GM12878 (cell line): ENCODE measurements at regions not wholly inside any gene's neighbourhood (a gene's known extent, or its start where the extent isn't known, plus 50 kb on each side); places are given as distances from the start of the nearest gene placed in this dataset.

ENCODE experiments used
- ATAC-seq: fragments of 200-7000 bp; cut with Tn5 transposase; 3 replicates; pipeline ENCODE4 v1.9.1; 2020; ENCODE audit warnings: mild to moderate bottlenecking, moderate library complexity
- BruUV-seq: library from RNA; stranded (reverse); fragments of 400-500 nt; replicated peaks from 2 replicates; lab custom pipeline; 2021; lab: Mats Ljungman, UMichigan
- CTCF ChIA-PET: fragments of 300-600 bp; sonication (Branson Sonifier 250); formaldehyde crosslinking; extraction: SDS; loops from one replicate; lab custom pipeline; 2021; ENCODE audit warnings: inconsistent platforms; lab: Yijun Ruan, JAX
- POLR2A ChIA-PET: fragments of 350-600 bp; formaldehyde crosslinking; extraction: SDS; loops from one replicate; lab custom pipeline; 2021; ENCODE audit warnings: inconsistent platforms; lab: Charles Lee
- RAD21 ChIA-PET: fragments of 300-600 bp; sonication (Branson Sonifier 250); formaldehyde crosslinking; loops from one replicate; lab custom pipeline; 2023; ENCODE audit warnings: antibody characterized with exemption; ENCODE audit not compliant: unreplicated experiment; lab: Charles Lee
- SMC1A ChIA-PET: fragments of 300-600 bp; sonication (Branson Sonifier 250); formaldehyde crosslinking; loops from one replicate; lab custom pipeline; 2023; ENCODE audit not compliant: unreplicated experiment, uncharacterized antibody; lab: Charles Lee
- DNase-seq: peaks from one replicate; pipeline ENCODE4 v3.0.0-alpha.2; 2011; ENCODE audit warnings: low read depth, low spot score
- FAIRE-seq: peaks from 3 replicates; lab custom pipeline; 2011; peaks lifted over from hg19 to GRCh38; lab: Jason Lieb, UNC
- H2AFZ ChIP-seq: 2 replicates; pipeline ENCODE4 v1.6.0; 2011; ENCODE audit warnings: low read depth, low read length, control low read depth; ENCODE audit not compliant: control insufficient read depth
- H3K27ac ChIP-seq: 2 replicates; pipeline ENCODE4 v1.5.1; 2011; ENCODE audit warnings: control low read depth; ENCODE audit not compliant: control insufficient read depth, insufficient read depth
- H3K27me3 ChIP-seq, 2 experiments: replicated peaks in 1 of 2; 2 replicates each; pipeline versions ENCODE4 v1.6.0 to v1.6.1; 2011; ENCODE audit warnings: low read length in 1 of 2; ENCODE audit not compliant: control insufficient read depth in 2 of 2, insufficient read depth in 2 of 2
- H3K36me3 ChIP-seq, 2 experiments: 2 replicates each; pipeline ENCODE4 v1.5.1; 2011; ENCODE audit warnings: low read length in 1 of 2; ENCODE audit not compliant: control insufficient read depth in 2 of 2, insufficient read depth in 2 of 2
- H3K4me1 ChIP-seq: 2 replicates; pipeline ENCODE4 v1.6.1; 2011; ENCODE audit warnings: mild to moderate bottlenecking, low read length, moderate library complexity, mixed read lengths; ENCODE audit not compliant: control insufficient read depth, insufficient read depth
- H3K4me2 ChIP-seq: 2 replicates; pipeline ENCODE4 v1.6.0; 2011; ENCODE audit warnings: control low read depth; ENCODE audit not compliant: control insufficient read depth, insufficient read depth
- H3K4me3 ChIP-seq: fragments of 200-600 bp; sonication (generic); 2 replicates; pipeline ENCODE4 v1.5.1; 2016
- H3K79me2 ChIP-seq: 2 replicates; pipeline ENCODE4 v1.6.0; 2011; ENCODE audit warnings: low read length; ENCODE audit not compliant: control insufficient read depth, insufficient read depth
- H3K9ac ChIP-seq: 2 replicates; pipeline ENCODE4 v1.8.0; 2011; ENCODE audit warnings: low read length, control low read depth, mixed read lengths; ENCODE audit not compliant: control insufficient read depth, insufficient read depth
- H3K9me3 ChIP-seq: replicated peaks from 3 replicates; pipeline ENCODE4 v1.5.1; 2011; ENCODE audit warnings: mild to moderate bottlenecking, low read length; ENCODE audit not compliant: control insufficient read depth, insufficient read depth
- H4K20me1 ChIP-seq: 2 replicates; pipeline ENCODE4 v1.6.0; 2011; ENCODE audit not compliant: control insufficient read depth, insufficient read depth
- CBFB ChIP-seq: IDR thresholded peaks from 2 replicates; pipeline ENCODE4 v1.6.1; 2016; ENCODE audit warnings: antibody characterized with exemption, low read depth
- EP300 ChIP-seq, 2 experiments: fragments of 150-350 bp in 1 of 2; IDR thresholded peaks; 2 replicates each; pipeline ENCODE4 v1.6.1; 2011 to 2012; ENCODE audit warnings: low read depth in 2 of 2, low read length in 2 of 2, borderline replicate concordance in 1 of 2, improper control_type of control experiment in 1 of 2, inconsistent platforms in 1 of 2; ENCODE audit not compliant: control insufficient read depth in 1 of 2
- EZH2 ChIP-seq: IDR thresholded peaks from 2 replicates; pipeline ENCODE4 v1.6.1; 2012; ENCODE audit warnings: low read depth, mild to moderate bottlenecking, control low read depth, inconsistent platforms, low read length, borderline replicate concordance; ENCODE audit not compliant: control insufficient read depth
- FOXK2 ChIP-seq: fragments of 450-650 bp; IDR thresholded peaks from 2 replicates; pipeline ENCODE4 v1.6.1; 2017; ENCODE audit warnings: mild to moderate bottlenecking, moderate library complexity
- HDAC6 ChIP-seq: fragments of 200-600 bp; sonication (generic); IDR thresholded peaks from one replicate; pipeline ENCODE4 v1.8.0; 2017; ENCODE audit warnings: antibody characterized with exemption; ENCODE audit not compliant: unreplicated experiment
- KDM1A ChIP-seq: fragments of 200-600 bp; sonication (generic); IDR thresholded peaks from 2 replicates; pipeline ENCODE4 v1.6.1; 2016; ENCODE audit warnings: borderline replicate concordance
- NFYA ChIP-seq: IDR thresholded peaks from 2 replicates; pipeline ENCODE4 v1.6.1; 2011; ENCODE audit warnings: low read depth, mild to moderate bottlenecking, low read length, improper control_type of control experiment, borderline replicate concordance
- PAX5 ChIP-seq: IDR thresholded peaks from 2 replicates; pipeline ENCODE4 v1.6.1; 2011; ENCODE audit warnings: low read depth, low read length, borderline replicate concordance
- RFX5 ChIP-seq: IDR thresholded peaks from 2 replicates; pipeline ENCODE4 v1.6.1; 2011; ENCODE audit warnings: low read depth, low read length, improper control_type of control experiment
- TCF3 ChIP-seq: IDR thresholded peaks from 2 replicates; pipeline ENCODE4 v1.6.1; 2012; ENCODE audit warnings: low read depth, mild to moderate bottlenecking, low read length, borderline replicate concordance; ENCODE audit not compliant: insufficient read depth
- ZNF207 ChIP-seq: fragments of 450-650 bp; IDR thresholded peaks from 2 replicates; pipeline ENCODE4 v1.6.1; 2014; ENCODE audit warnings: antibody characterized with exemption, mild to moderate bottlenecking, borderline replicate concordance
- WGBS: methylation state at CpG from one replicate; pipeline ENCODE4 v1.1.6; 2016; ENCODE audit warnings: low lambda C conversion rate; ENCODE audit not compliant: insufficient replicate concordance, insufficient coverage; ENCODE audit errors: missing lambda C conversion rate; 5-methylcytosine and 5-hydroxymethylcytosine counted together
- in situ Hi-C: fragments of 300-500 bp; cut with MboI; formaldehyde crosslinking; loops from 9 replicates; pipeline ENCODE4 v1.14.3; 2018; ENCODE audit warnings: mixed read lengths
- intact Hi-C: fragments of 100-400 bp; cut with micrococcal nuclease; formaldehyde crosslinking; loops from one replicate; pipeline ENCODE4 v1.14.2; 2022; ENCODE audit not compliant: unreplicated experiment
- TF ChIP-seq, protein P1 (sequence below): fragments of 450-650 bp; IDR thresholded peaks from 2 replicates; pipeline ENCODE4 v1.6.1; 2017; ENCODE audit warnings: mild to moderate bottlenecking, moderate library complexity
- TF ChIP-seq, protein P2 (sequence below): IDR thresholded peaks from 2 replicates; pipeline ENCODE4 v1.6.1; 2012; ENCODE audit warnings: low read depth, low read length, improper control_type of control experiment

DNA sequence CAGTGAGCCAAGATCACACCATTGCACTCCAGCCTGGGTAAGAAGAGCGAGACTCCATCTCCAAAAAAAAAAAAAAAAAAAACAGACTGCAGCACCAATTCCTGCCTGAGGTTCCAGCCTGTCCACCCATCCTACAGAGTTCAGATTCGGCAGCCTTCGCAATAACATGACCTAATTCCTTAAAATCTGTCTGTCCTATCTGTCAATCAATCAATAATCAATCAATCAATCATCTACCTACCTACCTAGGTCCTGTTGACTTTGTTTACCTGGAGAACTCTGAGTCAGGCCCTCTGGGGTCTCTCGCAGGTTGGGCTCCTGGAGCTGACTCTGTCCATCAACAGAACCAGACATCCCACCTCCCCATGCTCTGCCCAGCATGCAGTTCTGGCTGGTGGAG, 236.7 kb downstream of the ENGASE start:
- ATAC-seq = no peak
- FAIRE-seq = no peak
- Histone ChIP-seq H3K27me3 (no peaks in the 10 kb centered on the region; a peak in 3 of 4 replicates), H3K4me3 (no peak overlapping the region), H3K79me2 (no peaks in the 10 kb centered on the region), H3K27ac (no peak overlapping the region), H2AFZ (no peak overlapping the region), H3K4me2 (no peak overlapping the region), H3K9ac (no peak overlapping the region), H3K36me3 (no peaks in the 10 kb centered on the region), H3K4me1 (no peaks in the 10 kb centered on the region), H3K9me3 (no peaks in the 10 kb centered on the region), H4K20me1 (no peaks in the 10 kb centered on the region)
- in situ Hi-C loops = no loop called here
- no peak for DNase-seq
- ChIA-PET CTCF (interaction anchor here (0.8 kb wide), 1 partner anchor 175 kb away, joined by 3 read pairs; no protein-coding TSS in a partner anchor), SMC1A (no interaction called here), POLR2A (no interaction called here), RAD21 (no interaction called here)
- intact Hi-C loops = no loop called here
- TF ChIP-seq, protein P1, sequence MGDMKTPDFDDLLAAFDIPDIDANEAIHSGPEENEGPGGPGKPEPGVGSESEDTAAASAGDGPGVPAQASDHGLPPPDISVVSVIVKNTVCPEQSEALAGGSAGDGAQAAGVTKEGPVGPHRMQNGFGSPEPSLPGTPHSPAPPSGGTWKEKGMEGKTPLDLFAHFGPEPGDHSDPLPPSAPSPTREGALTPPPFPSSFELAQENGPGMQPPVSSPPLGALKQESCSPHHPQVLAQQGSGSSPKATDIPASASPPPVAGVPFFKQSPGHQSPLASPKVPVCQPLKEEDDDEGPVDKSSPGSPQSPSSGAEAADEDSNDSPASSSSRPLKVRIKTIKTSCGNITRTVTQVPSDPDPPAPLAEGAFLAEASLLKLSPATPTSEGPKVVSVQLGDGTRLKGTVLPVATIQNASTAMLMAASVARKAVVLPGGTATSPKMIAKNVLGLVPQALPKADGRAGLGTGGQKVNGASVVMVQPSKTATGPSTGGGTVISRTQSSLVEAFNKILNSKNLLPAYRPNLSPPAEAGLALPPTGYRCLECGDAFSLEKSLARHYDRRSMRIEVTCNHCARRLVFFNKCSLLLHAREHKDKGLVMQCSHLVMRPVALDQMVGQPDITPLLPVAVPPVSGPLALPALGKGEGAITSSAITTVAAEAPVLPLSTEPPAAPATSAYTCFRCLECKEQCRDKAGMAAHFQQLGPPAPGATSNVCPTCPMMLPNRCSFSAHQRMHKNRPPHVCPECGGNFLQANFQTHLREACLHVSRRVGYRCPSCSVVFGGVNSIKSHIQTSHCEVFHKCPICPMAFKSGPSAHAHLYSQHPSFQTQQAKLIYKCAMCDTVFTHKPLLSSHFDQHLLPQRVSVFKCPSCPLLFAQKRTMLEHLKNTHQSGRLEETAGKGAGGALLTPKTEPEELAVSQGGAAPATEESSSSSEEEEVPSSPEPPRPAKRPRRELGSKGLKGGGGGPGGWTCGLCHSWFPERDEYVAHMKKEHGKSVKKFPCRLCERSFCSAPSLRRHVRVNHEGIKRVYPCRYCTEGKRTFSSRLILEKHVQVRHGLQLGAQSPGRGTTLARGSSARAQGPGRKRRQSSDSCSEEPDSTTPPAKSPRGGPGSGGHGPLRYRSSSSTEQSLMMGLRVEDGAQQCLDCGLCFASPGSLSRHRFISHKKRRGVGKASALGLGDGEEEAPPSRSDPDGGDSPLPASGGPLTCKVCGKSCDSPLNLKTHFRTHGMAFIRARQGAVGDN = no peak
- no peak for TF ChIP-seq NFYA
- TF ChIP-seq PAX5 = no peak
- TF ChIP-seq TCF3 = no peak
- TF ChIP-seq HDAC6 = no peak
- no peak for TF ChIP-seq ZNF207
- TF ChIP-seq EZH2 = no peak
- no peak for TF ChIP-seq CBFB
- TF ChIP-seq FOXK2 = no peak
- TF ChIP-seq, protein P2, sequence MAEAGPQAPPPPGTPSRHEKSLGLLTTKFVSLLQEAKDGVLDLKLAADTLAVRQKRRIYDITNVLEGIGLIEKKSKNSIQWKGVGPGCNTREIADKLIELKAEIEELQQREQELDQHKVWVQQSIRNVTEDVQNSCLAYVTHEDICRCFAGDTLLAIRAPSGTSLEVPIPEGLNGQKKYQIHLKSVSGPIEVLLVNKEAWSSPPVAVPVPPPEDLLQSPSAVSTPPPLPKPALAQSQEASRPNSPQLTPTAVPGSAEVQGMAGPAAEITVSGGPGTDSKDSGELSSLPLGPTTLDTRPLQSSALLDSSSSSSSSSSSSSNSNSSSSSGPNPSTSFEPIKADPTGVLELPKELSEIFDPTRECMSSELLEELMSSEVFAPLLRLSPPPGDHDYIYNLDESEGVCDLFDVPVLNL = no peak
- TF ChIP-seq RFX5 = no peak
- TF ChIP-seq EP300 (IDR thresholded peaks at IDR 0.05; ENCODE audit: borderline replicate concordance in 1 of 2, control insufficient read depth in 1 of 2, low read depth in 2 of 2, low read length in 2 of 2) = no peak
- no peak for TF ChIP-seq KDM1A
- 28% methylated on average over 4 of the region's 4 CpGs for WGBS
- no TSS peak for BruUV-seq
